Ecto neural progenitor cell (in vitro differentiated cells): ENCODE measurements at regions not wholly inside any gene's neighbourhood (a gene's known extent, or its start where the extent isn't known, plus 50 kb on each side); places are given as distances from the start of the nearest gene placed in this dataset.
"Not testable (repeated sequence)": the region's sequence is repeated elsewhere in the genome, so short reads cannot be mapped to it uniquely, and the experiment has no call there.

ENCODE experiments used
- DNase-seq: peaks from one replicate; pipeline ENCODE4 v3.0.0-alpha.2; 2018; ENCODE audit warnings: low spot score

GRCh38 chr2:196278491-196278911 lies 107.1 kb upstream of the STK17B start:
- DNase-seq: no peak

GRCh38 chr2:196279541-196279940 lies 108.2 kb upstream of the STK17B start:
- no peak for DNase-seq

- no peak for DNase-seq
Observed at GRCh38 chr2:196284144-196284844, 112.9 kb upstream of the STK17B start.

- no peak for DNase-seq
Observed at GRCh38 chr2:196284866-196285557, 113.6 kb upstream of the STK17B start.

- DNase-seq: no peak
Observed at GRCh38 chr2:196286821-196287220, 115.4 kb upstream of the STK17B start.

- DNase-seq: no peak
Observed at GRCh38 chr2:196287523-196287922, 116.1 kb upstream of the STK17B start.

- DNase-seq: no peak
Observed at GRCh38 chr2:196288006-196288538, 116.7 kb upstream of the STK17B start.

- no peak for DNase-seq
Observed at GRCh38 chr2:196289000-196289399, 117.6 kb upstream of the STK17B start.

GRCh38 chr2:196290136-196290535 lies 118.8 kb upstream of the STK17B start:
- no peak for DNase-seq

GRCh38 chr2:196290569-196290968 lies 119.2 kb upstream of the STK17B start:
- DNase-seq: no peak

GRCh38 chr2:196291426-196291825 lies 120.0 kb upstream of the STK17B start:
- DNase-seq: no peak

GRCh38 chr2:196291873-196292800 lies 120.8 kb upstream of the STK17B start:
- no peak for DNase-seq

GRCh38 chr2:196293751-196294515 lies 122.6 kb upstream of the STK17B start:
- no peak for DNase-seq

- DNase-seq: no peak
Observed at GRCh38 chr2:196294516-196294909, 123.1 kb upstream of the STK17B start.

- DNase-seq: no peak
Observed at GRCh38 chr2:196295005-196295404, 123.6 kb upstream of the STK17B start.

GRCh38 chr2:196298106-196298723 lies 126.8 kb upstream of the STK17B start:
- DNase-seq: not testable (repeated sequence)

GRCh38 chr2:196307775-196308305 lies 136.5 kb upstream of the STK17B start:
- no peak for DNase-seq

GRCh38 chr2:196309691-196310090 lies 138.3 kb upstream of the STK17B start:
- no peak for DNase-seq

GRCh38 chr2:196314157-196314556 lies 142.8 kb upstream of the STK17B start:
- no peak for DNase-seq

- DNase-seq: no peak
Observed at GRCh38 chr2:196314780-196315179, 143.4 kb upstream of the STK17B start.
